MM.1S (cell line): ENCODE measurements at regions not wholly inside any gene's neighbourhood (a gene's known extent, or its start where the extent isn't known, plus 50 kb on each side); places are given as distances from the start of the nearest gene placed in this dataset.

ENCODE experiments used
- CTCF ChIP-seq: fragments of 300-600 bp; sonication (generic); IDR thresholded peaks from 2 replicates; pipeline ENCODE4 v1.5.1; 2016; ENCODE audit warnings: antibody characterized with exemption, low read length, mixed read lengths
- EZH2 ChIP-seq: fragments of 300-600 bp; sonication (generic); optimal IDR thresholded peaks from 2 replicates; pipeline ENCODE3; 2017; ENCODE audit warnings: low read depth, mild to moderate bottlenecking, antibody characterized with exemption, low read length, mixed read lengths
- EZH2phosphoT487 ChIP-seq: fragments of 300-600 bp; sonication (generic); IDR thresholded peaks from 2 replicates; pipeline ENCODE4 v1.6.1; 2018; ENCODE audit warnings: antibody characterized with exemption, low read length

DNA sequence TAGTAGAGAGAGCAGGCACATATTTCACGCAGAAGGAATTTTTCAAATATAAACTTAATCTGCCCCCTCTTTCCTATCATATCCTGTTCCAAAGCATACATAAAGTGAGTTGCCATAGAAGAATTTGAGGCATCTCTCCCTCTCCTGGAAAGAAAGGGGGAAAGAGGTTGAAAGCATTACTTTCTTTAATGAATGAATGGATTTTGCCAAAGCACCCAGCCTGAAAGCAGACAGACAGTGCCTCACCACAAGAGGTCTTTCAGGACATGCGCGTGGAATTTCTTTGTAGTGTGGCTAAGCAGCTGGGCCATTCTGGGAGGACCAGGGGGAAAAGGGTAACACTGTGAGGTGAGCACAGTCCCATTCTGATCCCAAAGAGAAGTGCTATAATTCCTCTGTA lies 651.4 kb downstream of the IQCM start:
- TF ChIP-seq CTCF (no peak), EZH2 (no peak), EZH2phosphoT487 (no peak)
